SH-SY5Y (cell line): ENCODE measurements at regions not wholly inside any gene's neighbourhood (a gene's known extent, or its start where the extent isn't known, plus 50 kb on each side); places are given as distances from the start of the nearest gene placed in this dataset.

Source experiments
- GATA2 ChIP-seq: IDR thresholded peaks from 2 replicates; pipeline ENCODE4 v1.6.1; 2011; ENCODE audit warnings: mild to moderate bottlenecking, low read depth, low read length
- GATA3 ChIP-seq: IDR thresholded peaks from 2 replicates; pipeline ENCODE4 v1.6.1; 2011; ENCODE audit warnings: low read depth, mild to moderate bottlenecking, low read length, moderate library complexity

DNA sequence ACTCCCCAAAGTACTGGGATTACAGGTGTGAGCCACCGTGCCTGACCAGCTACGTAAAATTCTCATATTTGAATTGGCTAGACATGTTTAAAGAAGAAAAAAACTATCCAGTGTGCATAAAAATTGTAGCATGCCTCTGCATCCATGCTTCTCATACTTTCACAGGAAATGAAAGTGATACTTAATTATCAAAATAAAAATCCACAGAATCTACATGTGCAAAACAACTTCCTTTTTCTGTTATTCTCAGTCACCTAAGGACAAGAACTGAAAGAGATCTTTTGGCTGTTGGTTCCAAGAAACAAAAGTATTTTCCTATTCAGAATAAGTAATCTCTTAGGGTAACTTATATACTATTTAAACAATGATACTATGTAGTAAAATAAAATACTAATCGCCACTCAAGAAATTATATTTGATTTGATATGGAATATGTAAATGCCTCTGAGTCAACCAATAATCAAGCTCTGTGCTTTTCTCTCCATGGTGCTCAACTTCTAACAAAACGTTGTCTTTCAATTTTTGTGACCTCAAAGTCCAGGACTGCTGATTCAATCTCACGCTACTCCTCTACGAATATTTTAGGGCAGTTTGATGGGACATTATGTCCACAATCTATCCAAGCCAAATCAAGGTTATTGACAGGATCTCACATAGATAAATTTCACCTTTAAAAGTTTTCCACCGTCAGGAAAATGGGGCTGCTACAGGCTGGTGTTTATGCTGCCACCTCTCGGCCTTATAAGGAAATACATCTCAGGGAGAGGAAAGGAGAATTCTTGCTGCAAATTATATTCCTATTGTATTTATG, 102.7 kb downstream of the ZNF281 start:
- TF ChIP-seq GATA3 = no peak
- TF ChIP-seq GATA2 = no peak

DNA sequence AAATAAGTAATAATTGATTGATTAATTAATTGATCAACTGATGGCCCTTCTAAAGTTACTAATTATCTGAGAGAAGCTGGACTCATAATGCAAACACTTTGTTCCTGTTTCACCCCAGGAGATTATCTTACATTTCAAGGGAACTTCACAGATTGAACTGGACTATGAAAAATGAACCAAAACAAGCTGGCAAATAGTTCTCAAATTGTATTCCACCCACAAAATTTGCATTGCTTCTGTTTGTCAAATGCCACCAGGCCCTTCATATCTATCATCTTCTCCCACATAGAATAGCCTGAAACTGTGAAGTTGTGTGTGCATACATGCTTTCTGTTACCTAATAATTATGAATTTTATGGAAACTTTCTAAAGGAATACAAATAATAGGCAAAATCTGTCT, 104.0 kb downstream of the ZNF281 start:
- TF ChIP-seq GATA2 (no peak), GATA3 (no peak)

DNA sequence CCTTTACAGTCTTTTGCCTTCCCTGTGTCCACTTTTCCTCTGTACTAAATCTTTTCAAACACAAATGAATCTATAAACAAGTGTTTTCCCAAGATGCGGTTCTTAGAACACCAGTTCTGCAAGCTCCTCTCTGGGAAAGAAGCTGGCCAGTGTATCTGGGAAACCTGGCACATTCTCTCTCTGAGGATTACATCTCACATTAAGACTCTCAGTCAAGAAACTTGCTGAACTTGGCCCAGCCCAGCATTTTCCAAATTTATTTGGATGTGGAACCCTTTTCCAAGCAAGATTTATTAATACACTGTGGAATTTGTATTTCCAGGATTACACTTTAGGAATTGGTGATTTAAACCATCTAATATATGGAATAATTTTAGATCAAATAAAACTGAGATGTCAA, 105.7 kb downstream of the ZNF281 start:
- TF ChIP-seq GATA2 (no peak), GATA3 (no peak)

DNA sequence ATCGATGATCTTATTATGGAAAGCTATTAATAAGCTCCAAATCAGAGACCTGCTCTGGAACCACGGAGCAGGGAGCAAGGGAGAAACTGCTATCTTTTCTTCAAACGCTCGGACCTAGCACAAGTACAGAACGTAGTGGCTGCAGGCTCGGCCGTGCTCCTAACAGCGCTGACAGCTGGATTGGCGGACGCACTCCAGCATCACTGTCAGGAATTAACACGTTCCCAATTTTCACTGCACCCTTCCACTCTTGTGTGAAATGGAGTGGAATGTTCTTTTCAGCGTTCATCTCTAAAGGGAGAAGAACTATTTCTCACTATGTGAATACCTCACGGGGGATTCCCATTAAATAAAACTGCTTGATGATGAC, 106.9 kb downstream of the ZNF281 start:
- TF ChIP-seq GATA3 (no peak), GATA2 (no peak)

DNA sequence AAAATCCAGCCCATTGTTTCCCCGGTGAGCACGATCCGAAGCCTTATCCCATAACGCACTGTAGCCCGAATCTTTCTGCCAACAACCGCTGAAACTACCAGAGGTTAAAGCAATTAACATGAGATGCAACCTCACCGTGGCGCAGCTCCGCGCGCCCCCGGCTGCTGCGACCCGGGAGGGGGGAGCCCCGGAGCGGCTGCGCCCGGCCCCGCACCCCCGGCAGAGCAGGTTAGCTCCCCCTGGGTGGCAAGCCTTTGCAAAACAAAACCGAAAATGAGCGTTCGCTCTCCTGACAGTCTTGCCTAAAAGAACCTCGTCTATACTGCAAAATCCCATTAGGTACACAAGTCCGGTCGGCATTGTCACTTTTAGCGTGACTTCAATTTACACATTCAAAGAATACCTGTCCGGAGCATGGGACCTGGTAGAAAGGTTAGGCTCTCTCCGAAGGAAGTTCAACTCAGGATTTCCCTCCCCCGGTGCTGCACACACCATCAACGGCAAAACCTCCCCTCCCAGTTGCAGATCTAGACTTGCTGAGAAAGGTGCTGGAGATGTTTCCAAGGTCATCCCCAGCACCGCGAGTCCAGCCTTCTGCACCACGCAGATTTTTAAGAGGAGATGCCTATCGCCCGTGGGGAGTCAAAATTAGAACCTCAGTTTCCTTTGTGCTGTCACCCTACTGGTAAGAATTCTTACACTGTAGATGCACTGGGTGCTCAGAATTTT, 107.5 kb downstream of the ZNF281 start:
- TF ChIP-seq GATA3 = no peak
- no peak; the same call in 1 of the 2 replicates for TF ChIP-seq GATA2

DNA sequence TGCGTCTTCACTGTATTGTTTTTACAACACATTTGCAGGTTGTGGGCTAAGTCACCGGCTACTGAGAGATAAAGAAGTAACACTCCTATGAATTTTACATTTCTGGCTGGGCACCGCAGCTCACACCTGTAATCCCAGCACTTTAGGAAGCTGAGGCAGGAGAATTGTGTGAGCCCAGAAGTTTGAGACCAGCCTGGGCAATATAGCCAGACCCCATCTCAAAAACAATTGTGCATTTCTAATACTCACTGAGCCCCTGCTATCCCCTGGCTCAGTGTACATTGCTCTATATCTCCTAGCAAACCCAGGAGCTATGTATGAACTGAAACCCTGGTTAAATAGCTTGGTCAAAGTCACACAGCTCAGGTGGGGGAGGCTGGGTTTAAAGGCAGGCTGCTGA, 108.7 kb downstream of the ZNF281 start:
- no peak for TF ChIP-seq GATA3
- no peak for TF ChIP-seq GATA2

DNA sequence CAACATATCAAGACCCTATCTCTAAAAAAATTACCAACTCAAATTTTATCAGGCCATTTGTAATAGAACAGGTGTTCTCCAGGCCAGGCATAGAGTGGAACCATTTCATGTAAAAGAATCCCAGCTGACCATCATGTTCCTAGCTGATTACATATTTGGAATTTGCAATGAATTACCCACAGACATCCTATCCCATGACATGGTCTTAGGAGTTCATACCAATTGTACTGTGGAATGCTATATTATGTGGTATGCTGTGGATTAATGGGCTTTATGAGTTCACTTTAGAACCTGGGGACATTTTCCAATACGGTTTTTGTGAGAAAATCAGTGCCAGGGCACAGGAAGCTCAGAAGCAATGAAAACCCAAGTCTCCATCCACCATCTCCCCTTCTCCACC, 110.3 kb downstream of the ZNF281 start:
- no peak for TF ChIP-seq GATA3
- TF ChIP-seq GATA2 = no peak

DNA sequence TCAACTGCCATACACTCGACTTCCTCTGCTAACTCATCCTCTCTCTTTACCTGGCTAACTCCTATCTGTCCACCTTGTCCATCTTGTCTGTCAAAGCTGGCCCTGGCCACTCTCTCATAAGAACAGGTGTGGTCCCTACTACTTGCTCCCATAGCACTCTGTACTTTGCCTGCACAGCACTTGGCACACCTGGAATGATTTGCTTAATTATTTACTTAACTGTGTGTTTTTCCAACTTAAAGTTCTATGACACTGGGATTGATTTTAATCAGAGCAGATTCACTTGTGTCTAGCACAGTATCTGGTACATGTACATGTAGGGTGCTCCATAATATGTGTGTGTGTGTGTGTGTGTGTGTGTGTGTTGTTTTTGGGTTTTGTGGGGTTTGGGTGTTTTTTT, 111.6 kb downstream of the ZNF281 start:
- TF ChIP-seq GATA3 = no peak
- TF ChIP-seq GATA2 = no peak

DNA sequence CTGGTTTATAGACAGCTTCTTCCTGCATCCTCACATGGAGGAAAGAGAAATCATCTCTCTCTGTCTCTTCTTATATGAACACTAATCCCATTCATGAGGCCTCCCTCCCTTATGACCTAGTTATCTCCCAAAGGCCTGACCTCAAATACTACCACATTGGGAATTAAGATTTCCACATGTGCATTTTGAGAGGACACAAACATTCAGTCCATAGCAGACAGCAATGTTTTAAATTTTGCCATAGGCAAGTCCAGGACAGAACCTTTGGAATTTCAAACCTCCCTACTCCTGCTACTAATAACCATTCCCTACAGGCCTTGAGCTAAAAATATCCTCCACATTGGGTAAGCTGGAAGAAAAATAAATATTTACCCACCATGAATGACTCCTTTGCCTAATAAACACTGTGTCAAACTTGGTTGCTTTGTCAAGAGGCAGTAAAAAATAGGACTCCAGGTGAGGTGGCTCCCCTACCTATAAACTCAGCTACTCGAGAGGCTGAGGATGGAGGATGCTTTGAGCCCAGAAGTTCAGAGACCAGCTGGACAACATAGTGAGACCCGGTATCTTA, 113.7 kb downstream of the ZNF281 start:
- TF ChIP-seq GATA3 (no peak), GATA2 (no peak)

DNA sequence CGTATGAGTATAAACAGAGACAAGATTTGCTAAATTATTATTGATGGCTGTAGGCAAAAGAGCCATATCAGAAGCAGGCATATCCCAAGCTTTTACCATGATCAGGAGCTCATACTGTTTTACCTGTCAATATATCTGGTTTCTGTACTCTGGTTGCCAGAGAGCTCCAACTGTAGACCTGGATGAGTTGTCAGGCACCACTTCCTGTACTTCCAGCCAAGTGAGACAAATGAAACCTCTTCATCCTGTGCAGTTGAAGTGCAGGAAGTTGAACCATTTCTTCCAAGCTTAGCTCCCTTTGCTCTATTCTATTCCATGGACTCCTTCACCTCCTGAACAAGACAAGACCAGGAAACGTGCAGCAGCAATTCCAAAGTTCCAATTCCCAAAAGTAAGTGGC, 115.6 kb downstream of the ZNF281 start:
- TF ChIP-seq GATA3 (no peak), GATA2 (no peak)

DNA sequence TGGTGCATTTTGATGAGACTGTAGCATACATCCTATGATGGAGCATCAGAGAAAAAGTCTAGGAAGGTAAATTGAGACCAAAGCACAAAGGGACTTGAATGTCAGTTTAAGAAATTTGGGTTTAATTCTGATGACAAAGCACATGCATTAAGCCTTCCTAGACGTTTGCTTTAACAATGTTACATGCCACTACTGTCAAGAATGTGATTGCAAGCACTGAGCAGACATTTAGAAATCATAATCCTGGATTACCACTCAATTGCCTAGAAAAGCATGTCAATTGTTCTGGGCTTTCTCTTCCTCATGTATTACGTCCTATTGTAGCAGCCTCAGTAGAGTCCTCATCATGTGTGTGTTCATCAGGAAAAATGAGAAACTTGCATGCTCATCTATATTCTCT, 117.1 kb downstream of the ZNF281 start:
- TF ChIP-seq GATA3 (no peak), GATA2 (no peak)

DNA sequence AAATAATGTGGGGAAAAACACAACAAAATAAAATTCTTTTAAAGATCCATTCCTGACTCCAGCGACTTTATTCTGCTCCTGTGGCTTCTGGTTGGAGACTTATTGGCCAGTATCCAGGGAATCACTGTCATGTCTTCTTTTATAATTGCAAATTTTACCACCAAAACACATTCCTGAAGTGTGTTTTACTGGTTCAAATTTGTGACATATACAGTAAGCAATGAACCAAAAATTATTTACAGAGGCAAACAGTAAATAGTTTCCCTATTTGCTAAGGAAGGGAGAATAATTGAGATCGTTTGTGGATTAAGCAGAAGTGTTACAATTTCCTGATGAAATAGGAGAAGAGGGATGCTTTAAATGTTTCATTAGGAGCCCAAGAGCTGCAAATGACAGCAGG, 118.7 kb downstream of the ZNF281 start:
- TF ChIP-seq GATA2 = no peak

DNA sequence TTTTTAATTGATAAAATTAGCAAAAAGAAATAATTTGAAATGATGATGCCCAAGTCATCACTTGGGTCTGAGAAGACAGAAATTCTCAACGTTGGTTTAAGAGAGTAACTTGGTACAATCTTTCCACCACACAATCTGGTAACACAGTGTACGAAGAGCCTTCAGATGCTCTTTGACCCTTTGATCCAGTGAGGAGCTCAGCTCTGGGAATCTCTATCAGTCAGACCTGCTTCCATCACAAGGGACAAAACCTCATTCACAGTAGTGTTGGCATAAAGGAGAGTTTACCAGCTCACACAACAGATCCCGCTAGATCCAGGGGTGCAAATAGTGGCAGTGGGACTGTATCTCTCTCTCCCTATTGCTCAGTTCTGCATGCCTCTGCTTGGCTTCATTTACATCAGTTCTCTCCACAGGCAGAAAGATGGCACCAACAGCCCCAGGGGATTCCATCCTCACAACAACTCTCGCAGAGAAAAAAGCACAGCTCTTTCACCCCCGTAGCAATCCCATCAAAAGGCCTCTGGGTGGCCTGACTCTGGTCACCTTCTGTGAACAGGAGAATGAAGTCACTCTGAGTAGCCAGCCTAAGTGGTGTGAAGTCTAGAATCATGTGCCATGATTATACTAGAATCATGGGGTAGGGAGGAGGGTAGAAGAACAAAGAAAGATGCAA, 119.7 kb downstream of the ZNF281 start:
- no peak for TF ChIP-seq GATA2
- TF ChIP-seq GATA3 = no peak

DNA sequence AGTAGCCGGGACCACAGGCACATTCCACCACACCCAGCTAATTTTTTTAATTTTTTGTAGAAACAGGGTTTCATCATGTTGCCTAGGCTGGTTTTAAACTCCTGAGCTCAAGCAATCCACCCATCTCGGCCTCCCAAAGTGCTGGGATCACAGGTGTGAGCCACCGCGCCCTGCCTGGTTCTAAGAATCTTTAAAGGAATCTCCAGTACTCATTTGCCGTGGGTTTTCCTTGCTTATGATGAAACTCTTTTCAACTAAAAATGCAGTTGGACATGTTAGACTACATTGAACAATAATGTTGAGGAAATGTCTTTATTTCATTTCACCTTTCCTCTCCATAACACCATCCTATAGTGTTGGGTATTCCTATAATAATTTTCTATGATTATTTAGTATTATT, 121.6 kb downstream of the ZNF281 start:
- TF ChIP-seq GATA2 (no peak), GATA3 (no peak)
